ENCODE measurements at regions not wholly inside any gene's neighbourhood (a gene's known extent, or its start where the extent isn't known, plus 50 kb on each side); places are given as distances from the start of the nearest gene placed in this dataset.

GRCh38 chr5:2574155-2574554, 177.3 kb downstream of the IRX2 start:
- no peak for TF ChIP-seq CTCF (IDR thresholded peaks at IDR 0.05; ENCODE audit: extremely low read depth, insufficient read depth, missing control alignments)
- in situ Hi-C loops (cut with MboI; ENCODE audit: low pct_unique_long_range_greater_than_20kb, low sequenced_read_pairs, unreplicated experiment), result no loop called here
- no peak for DNase-seq (ENCODE audit: low spot score)

- no peak for DNase-seq (ENCODE audit: low spot score)
- in situ Hi-C loops (cut with MboI; ENCODE audit: low pct_unique_long_range_greater_than_20kb, low sequenced_read_pairs, unreplicated experiment), result no loop called here
- no peak for TF ChIP-seq CTCF (IDR thresholded peaks at IDR 0.05; ENCODE audit: extremely low read depth, insufficient read depth, missing control alignments)
These were observed 180.9 kb downstream of the IRX2 start for GRCh38 chr5:2570586-2570985.

GRCh38 chr5:2569774-2570542, 181.5 kb downstream of the IRX2 start:
- no peak for DNase-seq (ENCODE audit: low spot score)
- in situ Hi-C loops (cut with MboI; ENCODE audit: low pct_unique_long_range_greater_than_20kb, low sequenced_read_pairs, unreplicated experiment), result no loop called here
- no peak for TF ChIP-seq CTCF (IDR thresholded peaks at IDR 0.05; ENCODE audit: extremely low read depth, insufficient read depth, missing control alignments)

- no peak for TF ChIP-seq CTCF (IDR thresholded peaks at IDR 0.05; ENCODE audit: extremely low read depth, insufficient read depth, missing control alignments)
- in situ Hi-C loops (cut with MboI; ENCODE audit: low pct_unique_long_range_greater_than_20kb, low sequenced_read_pairs, unreplicated experiment), result no loop called here
- no peak for DNase-seq (ENCODE audit: low spot score)
These were observed 182.3 kb downstream of the IRX2 start for GRCh38 chr5:2569176-2569575.

- DNase-seq (ENCODE audit: low spot score), result no peak
- TF ChIP-seq CTCF (IDR thresholded peaks at IDR 0.05; ENCODE audit: extremely low read depth, insufficient read depth, missing control alignments), result no peak
- in situ Hi-C loops (cut with MboI; ENCODE audit: low pct_unique_long_range_greater_than_20kb, low sequenced_read_pairs, unreplicated experiment), result no loop called here
These were observed 185.2 kb downstream of the IRX2 start for GRCh38 chr5:2566284-2566683.

- in situ Hi-C loops (cut with MboI; ENCODE audit: low pct_unique_long_range_greater_than_20kb, low sequenced_read_pairs, unreplicated experiment), result no loop called here
- no peak for DNase-seq (ENCODE audit: low spot score)
These were observed 186.3 kb downstream of the IRX2 start for GRCh38 chr5:2565147-2565546.

More at GRCh38 chr5:2565147-2565546, 186.3 kb downstream of the IRX2 start:
- TF ChIP-seq CTCF (IDR thresholded peaks at IDR 0.05; ENCODE audit: extremely low read depth, insufficient read depth, missing control alignments), result no peak

Data from GM13977 (cell line).